Tibial artery (tissue), 4 donors: ENCODE measurements at regions not wholly inside any gene's neighbourhood (a gene's known extent, or its start where the extent isn't known, plus 50 kb on each side); places are given as distances from the start of the nearest gene placed in this dataset.

Experiments
- DNase-seq, 2 donors: peaks; one replicate each; pipeline ENCODE4 v3.0.0-alpha.2; 2019
- H3K27ac ChIP-seq, 2 donors: fragments of 200-600 bp; sonication (generic) in 1 of 2; 1 replicate in 1 of 2; 2 replicates in 1 of 2; pipeline ENCODE4 v1.5.1; 2018 to 2019; ENCODE audit warnings: mild to moderate bottlenecking in 1 of 2
- H3K27me3 ChIP-seq, 2 donors: fragments of 200-600 bp; sonication (generic) in 1 of 2; one replicate each; pipeline versions ENCODE4 v1.5.1 to v1.6.0; 2016 to 2019
- H3K36me3 ChIP-seq, 3 donors: fragments of 200-600 bp; sonication (generic) in 2 of 3; one replicate each; pipeline ENCODE4 v1.5.1; 2016 to 2019; ENCODE audit warnings: mild to moderate bottlenecking in 2 of 3
- H3K4me1 ChIP-seq, 4 donors: fragments of 200-600 bp; sonication (generic) in 2 of 4; 1 replicate in 3 of 4; 2 replicates in 1 of 4; pipeline ENCODE4 v1.5.1; 2016 to 2019
- H3K4me3 ChIP-seq, 2 donors: fragments of 200-600 bp; sonication (generic) in 1 of 2; 1 replicate in 1 of 2; 2 replicates in 1 of 2; pipeline ENCODE4 v1.5.1; 2018 to 2019; ENCODE audit warnings: mild to moderate bottlenecking in 2 of 2
- H3K9me3 ChIP-seq, 3 donors: fragments of 200-600 bp; sonication (generic) in 1 of 3; one replicate each; pipeline ENCODE4 v1.5.1; 2016 to 2019
- intact Hi-C: fragments of 100-400 bp; cut with DNase I; formaldehyde crosslinking; loops from one replicate; pipeline ENCODE4 v1.15.0; 2023; ENCODE audit warnings: low total_unique reads
- TF ChIP-seq, protein P1 (sequence below), 2 experiments: fragments of 200-600 bp in 1 of 2; fragments of 450-650 bp in 1 of 2; IDR thresholded peaks; one replicate each; pipeline ENCODE4 v1.5.1; 2017 to 2019; ENCODE audit warnings: antibody characterized with exemption in 2 of 2, mild to moderate bottlenecking in 1 of 2, moderate library complexity in 1 of 2

DNA sequence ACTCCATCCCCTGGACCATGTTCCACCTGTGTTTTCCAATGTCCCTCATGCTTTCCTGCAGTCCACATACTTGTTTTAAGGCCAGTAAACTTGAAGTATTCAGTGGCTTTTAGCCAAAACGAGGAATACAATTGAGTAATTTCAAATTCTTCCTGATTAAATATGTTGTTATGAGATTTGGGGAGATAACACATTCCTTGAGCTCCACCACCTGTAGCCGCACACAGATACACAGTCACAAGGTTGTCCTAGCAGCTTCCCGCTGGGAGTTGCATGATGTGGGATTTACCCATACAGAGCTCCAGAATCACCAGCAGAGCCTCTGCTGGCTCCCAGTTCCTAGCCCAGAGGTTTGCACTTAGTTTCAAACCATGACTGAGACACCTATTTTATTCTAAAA is 53.6 kb upstream of the FRY start:
- no peaks in the 10 kb centered on the region for H3K27me3 ChIP-seq
- intact Hi-C loops = no loop called here
- TF ChIP-seq, protein P1, sequence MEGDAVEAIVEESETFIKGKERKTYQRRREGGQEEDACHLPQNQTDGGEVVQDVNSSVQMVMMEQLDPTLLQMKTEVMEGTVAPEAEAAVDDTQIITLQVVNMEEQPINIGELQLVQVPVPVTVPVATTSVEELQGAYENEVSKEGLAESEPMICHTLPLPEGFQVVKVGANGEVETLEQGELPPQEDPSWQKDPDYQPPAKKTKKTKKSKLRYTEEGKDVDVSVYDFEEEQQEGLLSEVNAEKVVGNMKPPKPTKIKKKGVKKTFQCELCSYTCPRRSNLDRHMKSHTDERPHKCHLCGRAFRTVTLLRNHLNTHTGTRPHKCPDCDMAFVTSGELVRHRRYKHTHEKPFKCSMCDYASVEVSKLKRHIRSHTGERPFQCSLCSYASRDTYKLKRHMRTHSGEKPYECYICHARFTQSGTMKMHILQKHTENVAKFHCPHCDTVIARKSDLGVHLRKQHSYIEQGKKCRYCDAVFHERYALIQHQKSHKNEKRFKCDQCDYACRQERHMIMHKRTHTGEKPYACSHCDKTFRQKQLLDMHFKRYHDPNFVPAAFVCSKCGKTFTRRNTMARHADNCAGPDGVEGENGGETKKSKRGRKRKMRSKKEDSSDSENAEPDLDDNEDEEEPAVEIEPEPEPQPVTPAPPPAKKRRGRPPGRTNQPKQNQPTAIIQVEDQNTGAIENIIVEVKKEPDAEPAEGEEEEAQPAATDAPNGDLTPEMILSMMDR (IDR thresholded peaks at IDR 0.05) = no peak
- no peaks in the 10 kb centered on the region for H3K9me3 ChIP-seq
- peaks cover 0 to 15% (median 3%) of the 10 kb centered on the region in 4 donors for H3K4me1 ChIP-seq
- H3K36me3 ChIP-seq = no peaks in the 10 kb centered on the region
- H3K4me3 ChIP-seq = no peak overlapping the region
- no peak overlapping the region for H3K27ac ChIP-seq
- DNase-seq = no peak

DNA sequence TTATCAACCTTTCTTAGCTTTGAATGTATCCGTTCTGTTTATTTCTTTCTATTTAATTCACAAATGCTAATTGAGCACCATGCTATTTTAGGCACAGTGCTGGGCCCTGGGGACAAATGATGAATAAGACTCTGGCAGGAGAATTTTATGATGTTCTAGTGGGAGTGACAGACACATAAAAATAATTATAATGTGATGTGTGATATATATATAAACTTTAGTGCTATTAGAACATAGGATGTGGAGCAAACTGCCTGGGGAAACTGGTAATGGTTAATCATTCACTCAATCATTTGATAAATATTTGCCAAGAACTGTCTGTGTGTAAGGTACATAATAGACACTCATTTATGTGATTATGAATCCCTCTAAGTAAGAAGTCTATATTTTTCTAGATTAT is 50.7 kb upstream of the FRY start:
- H3K27ac ChIP-seq = peak overlapping the region in 1 of 2 donors; percentile 4
- TF ChIP-seq, protein P1 (IDR thresholded peaks at IDR 0.05) = no peak
- intact Hi-C loops = no loop called here

More for the DNA sequence above, 50.7 kb upstream of the FRY start:
- Histone ChIP-seq H3K27me3 (no peaks in the 10 kb centered on the region), H3K4me1 (peaks cover 0 to 27% (median 4%) of the 10 kb centered on the region in 4 donors), H3K4me3 (no peak overlapping the region), H3K9me3 (no peaks in the 10 kb centered on the region), H3K36me3 (no peaks in the 10 kb centered on the region)
- DNase-seq = no peak
